ENCODE measurements at regions not wholly inside any gene's neighbourhood (a gene's known extent, or its start where the extent isn't known, plus 50 kb on each side); places are given as distances from the start of the nearest gene placed in this dataset.

DNA sequence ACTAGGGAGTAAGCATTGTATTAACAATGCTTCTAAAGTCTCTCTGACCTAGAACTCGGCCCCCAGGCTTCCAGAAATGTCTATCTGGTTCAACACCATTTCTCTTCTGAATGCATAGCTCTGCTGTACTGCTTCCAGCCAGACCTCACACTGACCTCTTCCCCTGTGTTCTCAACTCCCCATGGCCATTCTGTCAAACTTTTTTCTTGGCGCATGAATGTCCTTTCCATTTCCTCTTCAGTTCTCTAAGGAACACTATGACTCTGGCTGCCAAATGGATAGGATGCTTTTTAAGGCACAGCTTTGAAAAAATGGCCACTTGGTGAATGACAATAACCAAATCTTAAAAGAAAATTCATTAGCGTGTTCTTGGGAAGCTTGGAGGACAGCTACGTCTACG, 425.8 kb downstream of the ETV1 start:
- no peaks in the 10 kb centered on the region for H3K36me3 ChIP-seq (ENCODE audit: control insufficient read depth, insufficient read depth, low read length)
- TF ChIP-seq CTCF (IDR thresholded peaks at IDR 0.05; ENCODE audit: insufficient read depth, low read depth, low read length) = no peak
- CTCF ChIA-PET = no interaction called here
- POLR2A ChIA-PET = no interaction called here
- DNase-seq (ENCODE audit: low read depth) = no peak
- no peak overlapping the region for H3K4me3 ChIP-seq (ENCODE audit: low read depth, low read length)
- no peaks in the 10 kb centered on the region for H3K27me3 ChIP-seq (ENCODE audit: control insufficient read depth, insufficient read depth, low read length)

- ChIA-PET CTCF (interaction anchor here (0.6 kb wide), 1 partner anchor 16 kb away, joined by 3 read pairs; no protein-coding TSS in a partner anchor), POLR2A (no interaction called here)
- TF ChIP-seq CTCF (IDR thresholded peaks at IDR 0.05; ENCODE audit: insufficient read depth, low read depth, low read length) = no peak
- no peaks in the 10 kb centered on the region for H3K27me3 ChIP-seq (ENCODE audit: control insufficient read depth, insufficient read depth, low read length)
- no peaks in the 10 kb centered on the region for H3K36me3 ChIP-seq (ENCODE audit: control insufficient read depth, insufficient read depth, low read length)
- H3K4me3 ChIP-seq (ENCODE audit: low read depth, low read length) = no peak overlapping the region
- DNase-seq (ENCODE audit: low read depth) = no peak
Measured at GRCh38 chr7:13577566-13578145, 411.8 kb downstream of the ETV1 start.

GRCh38 chr7:13578294-13578693, 411.2 kb downstream of the ETV1 start:
- POLR2A ChIA-PET = no interaction called here
- Histone ChIP-seq H3K27me3 (ENCODE audit: control insufficient read depth, insufficient read depth, low read length) (no peaks in the 10 kb centered on the region), H3K36me3 (ENCODE audit: control insufficient read depth, insufficient read depth, low read length) (no peaks in the 10 kb centered on the region), H3K4me3 (ENCODE audit: low read depth, low read length) (no peak overlapping the region)
- DNase-seq (ENCODE audit: low read depth) = no peak
- CTCF ChIA-PET = no interaction called here
- no peak for TF ChIP-seq CTCF (IDR thresholded peaks at IDR 0.05; ENCODE audit: insufficient read depth, low read depth, low read length)

DNA sequence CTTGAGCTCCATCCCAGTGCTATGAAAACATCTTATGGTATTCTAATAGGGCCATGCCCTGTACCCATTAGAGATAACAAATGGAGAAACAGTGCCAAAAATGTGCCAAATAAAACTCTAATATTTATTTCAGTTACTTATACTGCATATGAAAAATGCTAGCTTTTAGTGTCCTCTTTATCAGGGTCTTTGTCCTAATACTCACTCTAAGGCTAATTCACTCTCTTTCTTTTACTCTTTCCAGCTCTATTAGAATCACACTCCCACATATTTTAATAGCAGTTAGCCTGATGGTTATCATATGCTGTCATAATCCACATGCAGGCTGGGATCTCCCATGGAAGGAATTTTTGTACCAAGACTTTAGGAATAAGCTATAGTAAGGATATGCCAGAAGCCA, 408.4 kb downstream of the ETV1 start:
- no peak for TF ChIP-seq CTCF (IDR thresholded peaks at IDR 0.05; ENCODE audit: insufficient read depth, low read depth, low read length)
- Histone ChIP-seq H3K27me3 (ENCODE audit: control insufficient read depth, insufficient read depth, low read length) (no peaks in the 10 kb centered on the region), H3K4me3 (ENCODE audit: low read depth, low read length) (no peak overlapping the region), H3K36me3 (ENCODE audit: control insufficient read depth, insufficient read depth, low read length) (no peaks in the 10 kb centered on the region)
- ChIA-PET POLR2A (no interaction called here), CTCF (no interaction called here)
- DNase-seq (ENCODE audit: low read depth) = no peak

- Histone ChIP-seq H3K4me3 (ENCODE audit: low read depth, low read length) (no peak overlapping the region), H3K27me3 (ENCODE audit: control insufficient read depth, insufficient read depth, low read length) (no peaks in the 10 kb centered on the region), H3K36me3 (ENCODE audit: control insufficient read depth, insufficient read depth, low read length) (no peaks in the 10 kb centered on the region)
- ChIA-PET CTCF (no interaction called here), POLR2A (no interaction called here)
- no peak for DNase-seq (ENCODE audit: low read depth)
- TF ChIP-seq CTCF (IDR thresholded peaks at IDR 0.05; ENCODE audit: insufficient read depth, low read depth, low read length) = no peak
Measured at GRCh38 chr7:13593854-13594253, 395.6 kb downstream of the ETV1 start.

Measured in BJ (cell line).